Hepatocyte (in vitro differentiated cells): ENCODE measurements at regions not wholly inside any gene's neighbourhood (a gene's known extent, or its start where the extent isn't known, plus 50 kb on each side); places are given as distances from the start of the nearest gene placed in this dataset.

ENCODE experiments used
- DNase-seq: peaks from one replicate; pipeline ENCODE4 v3.0.0-alpha.2; 2016; ENCODE audit warnings: low spot score
- H2AFZ ChIP-seq: fragments of 200-600 bp; sonication (generic); 2 replicates; pipeline ENCODE4 v1.6.0; 2016; ENCODE audit warnings: antibody characterized with exemption, mild to moderate bottlenecking
- H3K27ac ChIP-seq: fragments of 200-600 bp; sonication (generic); 2 replicates; pipeline ENCODE4 v1.5.1; 2016; ENCODE audit warnings: mild to moderate bottlenecking
- H3K27me3 ChIP-seq: fragments of 200-600 bp; sonication (generic); 2 replicates; pipeline ENCODE4 v1.6.1; 2016
- H3K36me3 ChIP-seq: fragments of 200-600 bp; sonication (generic); replicated peaks from 2 replicates; pipeline ENCODE4 v1.5.1; 2016; ENCODE audit warnings: low read depth; ENCODE audit not compliant: insufficient read depth
- H3K4me1 ChIP-seq: fragments of 200-600 bp; sonication (generic); 2 replicates; pipeline ENCODE4 v1.5.1; 2016; ENCODE audit warnings: mild to moderate bottlenecking, moderate library complexity; ENCODE audit not compliant: insufficient read depth
- H3K4me2 ChIP-seq: fragments of 200-600 bp; sonication (generic); 2 replicates; pipeline ENCODE4 v1.6.0; 2016
- H3K4me3 ChIP-seq: fragments of 200-600 bp; sonication (generic); 2 replicates; pipeline ENCODE4 v1.5.1; 2016; ENCODE audit warnings: mild to moderate bottlenecking
- H3K79me2 ChIP-seq: fragments of 200-600 bp; sonication (generic); 2 replicates; pipeline ENCODE4 v1.6.0; 2017; ENCODE audit warnings: mild to moderate bottlenecking
- H3K9me2 ChIP-seq: fragments of 200-600 bp; sonication (generic); replicated peaks from 2 replicates; pipeline ENCODE4 v1.6.0; 2017; ENCODE audit warnings: mild to moderate bottlenecking; ENCODE audit not compliant: insufficient read depth
- H3K9me3 ChIP-seq: fragments of 200-600 bp; sonication (generic); 2 replicates; pipeline ENCODE4 v1.5.1; 2016; ENCODE audit warnings: low read depth, mild to moderate bottlenecking
- H4K20me1 ChIP-seq: fragments of 200-600 bp; sonication (generic); 2 replicates; pipeline ENCODE4 v1.6.0; 2016; ENCODE audit warnings: mild to moderate bottlenecking; ENCODE audit not compliant: insufficient read depth, poor library complexity, severe bottlenecking
- CTCF ChIP-seq: fragments of 200-600 bp; sonication (generic); IDR thresholded peaks from 2 replicates; pipeline ENCODE4 v1.5.1; 2016; ENCODE audit warnings: antibody characterized with exemption, mild to moderate bottlenecking; ENCODE audit not compliant: poor library complexity
- EZH2 ChIP-seq: fragments of 200-600 bp; sonication (generic); IDR thresholded peaks from 2 replicates; pipeline ENCODE4 v1.6.1; 2016; ENCODE audit warnings: antibody characterized with exemption, mild to moderate bottlenecking, borderline replicate concordance
- EZH2phosphoT487 ChIP-seq: fragments of 200-600 bp; sonication (generic); IDR thresholded peaks from one replicate; pipeline ENCODE4 v1.6.1; 2018; ENCODE audit warnings: antibody characterized with exemption, mild to moderate bottlenecking, low read depth, moderate library complexity; ENCODE audit not compliant: unreplicated experiment, severe bottlenecking
- WGBS: methylation state at CpG from one replicate; pipeline ENCODE4 v1.1.6; 2016; ENCODE audit warnings: low lambda C conversion rate; ENCODE audit errors: missing lambda C conversion rate; 5-methylcytosine and 5-hydroxymethylcytosine counted together

GRCh38 chr14:25522926-25523325 is 473.0 kb upstream of the STXBP6 start:
- WGBS = 61% methylated on average over 2 of the region's 2 CpGs
- no peak overlapping the region for H3K4me3 ChIP-seq
- DNase-seq = no peak
- no peaks in the 10 kb centered on the region for H3K36me3 ChIP-seq
- H2AFZ ChIP-seq = no peak overlapping the region
- no peaks in the 10 kb centered on the region for H3K9me3 ChIP-seq
- no peaks in the 10 kb centered on the region for H3K9me2 ChIP-seq
- no peaks in the 10 kb centered on the region for H4K20me1 ChIP-seq
- no peak for TF ChIP-seq EZH2phosphoT487
- no peak for TF ChIP-seq CTCF
- TF ChIP-seq EZH2 = no peak
- H3K4me2 ChIP-seq = no peak overlapping the region
- no peaks in the 10 kb centered on the region for H3K79me2 ChIP-seq
- H3K4me1 ChIP-seq = no peaks in the 10 kb centered on the region
- no peaks in the 10 kb centered on the region for H3K27me3 ChIP-seq
- no peak overlapping the region for H3K27ac ChIP-seq

GRCh38 chr14:25522116-25522515 is 472.2 kb upstream of the STXBP6 start:
- TF ChIP-seq EZH2phosphoT487 = no peak
- TF ChIP-seq CTCF = no peak
- no peak for TF ChIP-seq EZH2
- 85% methylated on average over 6 of the region's 6 CpGs for WGBS
- no peaks in the 10 kb centered on the region for H4K20me1 ChIP-seq
- no peaks in the 10 kb centered on the region for H3K79me2 ChIP-seq
- no peak overlapping the region for H2AFZ ChIP-seq
- H3K4me2 ChIP-seq = no peak overlapping the region
- no peaks in the 10 kb centered on the region for H3K4me1 ChIP-seq
- no peaks in the 10 kb centered on the region for H3K27me3 ChIP-seq
- DNase-seq = no peak
- no peak overlapping the region for H3K27ac ChIP-seq
- no peaks in the 10 kb centered on the region for H3K9me2 ChIP-seq
- H3K4me3 ChIP-seq = no peak overlapping the region
- no peaks in the 10 kb centered on the region for H3K36me3 ChIP-seq
- no peaks in the 10 kb centered on the region for H3K9me3 ChIP-seq

DNA sequence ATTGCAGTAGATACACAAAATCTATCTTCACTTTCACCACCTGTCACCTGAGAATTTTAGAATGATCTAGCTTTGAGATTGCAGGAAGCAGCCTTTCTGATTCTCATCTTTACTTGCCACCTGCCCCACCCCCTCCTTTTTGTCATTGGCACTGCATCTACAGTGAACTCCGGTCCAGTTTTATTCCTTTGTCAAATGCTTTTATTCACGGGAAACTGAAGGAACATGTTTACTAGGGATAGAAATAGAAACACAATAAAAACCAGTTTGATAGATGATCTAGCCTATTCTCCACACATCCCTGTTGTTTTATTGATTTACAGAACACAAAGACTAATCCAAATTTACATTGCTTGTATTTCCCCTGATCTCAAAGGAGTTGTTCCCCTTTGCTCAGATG is 471.7 kb upstream of the STXBP6 start:
- TF ChIP-seq CTCF = no peak
- no peak for TF ChIP-seq EZH2
- TF ChIP-seq EZH2phosphoT487 = no peak

GRCh38 chr14:25520821-25521220 is 470.9 kb upstream of the STXBP6 start:
- H3K9me2 ChIP-seq = no peaks in the 10 kb centered on the region
- H3K4me3 ChIP-seq = no peak overlapping the region
- H2AFZ ChIP-seq = no peak overlapping the region
- no peak overlapping the region for H3K27ac ChIP-seq
- H3K36me3 ChIP-seq = no peaks in the 10 kb centered on the region
- TF ChIP-seq CTCF (no peak), EZH2phosphoT487 (no peak), EZH2 (no peak)
- no peak for DNase-seq
- 89% methylated on average over 13 of the region's 13 CpGs for WGBS
- H3K4me2 ChIP-seq = no peak overlapping the region
- H3K27me3 ChIP-seq = no peaks in the 10 kb centered on the region
- H3K4me1 ChIP-seq = no peaks in the 10 kb centered on the region
- no peaks in the 10 kb centered on the region for H3K79me2 ChIP-seq
- H4K20me1 ChIP-seq = no peaks in the 10 kb centered on the region
- H3K9me3 ChIP-seq = no peaks in the 10 kb centered on the region

More for the DNA sequence above, 471.7 kb upstream of the STXBP6 start:
- Histone ChIP-seq H3K27ac (no peak overlapping the region), H3K4me1 (no peaks in the 10 kb centered on the region), H2AFZ (no peak overlapping the region), H3K9me2 (no peaks in the 10 kb centered on the region), H4K20me1 (no peaks in the 10 kb centered on the region), H3K9me3 (no peaks in the 10 kb centered on the region), H3K4me3 (no peak overlapping the region), H3K36me3 (no peaks in the 10 kb centered on the region), H3K79me2 (no peaks in the 10 kb centered on the region), H3K4me2 (no peak overlapping the region), H3K27me3 (no peaks in the 10 kb centered on the region)
- DNase-seq = no peak
- 81% methylated on average over 2 of the region's 2 CpGs for WGBS
